ENCODE measurements at regions not wholly inside any gene's neighbourhood (a gene's known extent, or its start where the extent isn't known, plus 50 kb on each side); places are given as distances from the start of the nearest gene placed in this dataset.

DNA sequence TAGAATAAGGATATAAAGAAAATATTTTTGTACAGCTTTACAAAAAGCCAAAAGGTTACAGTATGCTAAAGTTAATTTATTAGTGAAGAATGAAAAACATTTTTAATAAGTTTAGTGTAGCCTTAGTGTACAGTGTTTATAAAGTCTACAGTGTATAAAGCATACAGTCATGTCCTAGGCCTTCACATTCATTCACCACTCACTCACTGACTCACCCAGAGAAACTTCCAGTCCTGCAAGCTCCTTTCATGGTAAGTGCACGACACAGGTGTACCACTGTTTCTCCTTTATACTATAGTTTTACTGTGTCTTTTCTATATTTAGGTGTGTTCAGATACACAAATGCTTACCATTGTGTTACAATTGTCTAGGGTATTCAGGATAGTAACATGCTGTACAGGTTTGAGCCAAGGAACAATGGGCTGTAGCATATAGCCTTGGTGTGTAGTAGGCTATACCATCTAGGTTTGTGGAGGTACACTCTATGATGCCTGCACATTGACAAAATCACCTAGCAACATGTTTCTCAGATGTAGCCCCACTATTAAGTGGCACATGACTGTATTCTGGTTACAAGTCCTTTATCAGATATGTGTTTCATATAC is 197.1 kb upstream of the KBTBD8 start:
- TF ChIP-seq, protein P1, sequence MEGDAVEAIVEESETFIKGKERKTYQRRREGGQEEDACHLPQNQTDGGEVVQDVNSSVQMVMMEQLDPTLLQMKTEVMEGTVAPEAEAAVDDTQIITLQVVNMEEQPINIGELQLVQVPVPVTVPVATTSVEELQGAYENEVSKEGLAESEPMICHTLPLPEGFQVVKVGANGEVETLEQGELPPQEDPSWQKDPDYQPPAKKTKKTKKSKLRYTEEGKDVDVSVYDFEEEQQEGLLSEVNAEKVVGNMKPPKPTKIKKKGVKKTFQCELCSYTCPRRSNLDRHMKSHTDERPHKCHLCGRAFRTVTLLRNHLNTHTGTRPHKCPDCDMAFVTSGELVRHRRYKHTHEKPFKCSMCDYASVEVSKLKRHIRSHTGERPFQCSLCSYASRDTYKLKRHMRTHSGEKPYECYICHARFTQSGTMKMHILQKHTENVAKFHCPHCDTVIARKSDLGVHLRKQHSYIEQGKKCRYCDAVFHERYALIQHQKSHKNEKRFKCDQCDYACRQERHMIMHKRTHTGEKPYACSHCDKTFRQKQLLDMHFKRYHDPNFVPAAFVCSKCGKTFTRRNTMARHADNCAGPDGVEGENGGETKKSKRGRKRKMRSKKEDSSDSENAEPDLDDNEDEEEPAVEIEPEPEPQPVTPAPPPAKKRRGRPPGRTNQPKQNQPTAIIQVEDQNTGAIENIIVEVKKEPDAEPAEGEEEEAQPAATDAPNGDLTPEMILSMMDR (IDR thresholded peaks at IDR 0.05; ENCODE audit: extremely low read depth, low read depth, low read length), result no peak
- H3K4me3 ChIP-seq (ENCODE audit: insufficient read depth, low read length), result no peak overlapping the region
- no peak overlapping the region for H2AFZ ChIP-seq (ENCODE audit: low read length)
- no peaks in the 10 kb centered on the region for H3K9me3 ChIP-seq (ENCODE audit: low read depth, low read length)
- no peaks in the 10 kb centered on the region for H4K20me1 ChIP-seq (ENCODE audit: insufficient read depth, low read length)
- no peak for DNase-seq (ENCODE audit: insufficient read length, low spot score, missing footprints)
- H3K27ac ChIP-seq (ENCODE audit: low read depth, low read length), result no peak overlapping the region
- peaks cover 3% of the 10 kb centered on the region for H3K27me3 ChIP-seq (ENCODE audit: insufficient read depth, low read length)
- H3K4me2 ChIP-seq (ENCODE audit: insufficient read depth, low read length), result no peak overlapping the region
- H3K79me2 ChIP-seq (ENCODE audit: insufficient read depth, low read length), result no peaks in the 10 kb centered on the region
- no peaks in the 10 kb centered on the region for H3K4me1 ChIP-seq (ENCODE audit: insufficient read depth, low read length)
- no peaks in the 10 kb centered on the region for H3K36me3 ChIP-seq (ENCODE audit: insufficient read depth, low read length)

DNA sequence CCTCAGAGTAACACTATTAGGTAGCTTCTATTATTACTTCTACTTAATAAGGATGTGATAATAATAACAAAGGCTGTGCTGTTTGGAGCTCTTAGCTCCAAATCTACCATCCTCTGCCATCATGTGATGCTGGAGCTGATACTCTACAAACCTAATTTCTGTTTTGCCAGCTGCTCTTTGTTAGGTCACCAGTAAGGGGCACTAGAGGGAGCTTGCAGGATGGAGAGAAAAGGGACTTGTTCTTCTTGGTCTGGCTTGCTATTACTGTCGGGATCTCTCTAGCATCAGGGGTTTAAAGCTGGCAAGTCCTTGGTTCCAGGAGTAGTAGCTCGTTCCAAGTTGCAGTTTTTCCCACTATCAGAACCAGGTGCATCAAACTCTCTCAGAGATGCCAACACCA is 194.9 kb upstream of the KBTBD8 start:
- H3K27ac ChIP-seq (ENCODE audit: low read depth, low read length), result no peak overlapping the region
- DNase-seq (ENCODE audit: insufficient read length, low spot score, missing footprints), result no peak
- no peaks in the 10 kb centered on the region for H3K9me3 ChIP-seq (ENCODE audit: low read depth, low read length)
- TF ChIP-seq, protein P1 (IDR thresholded peaks at IDR 0.05; ENCODE audit: extremely low read depth, low read depth, low read length), result no peak
- no peaks in the 10 kb centered on the region for H4K20me1 ChIP-seq (ENCODE audit: insufficient read depth, low read length)
- H3K4me1 ChIP-seq (ENCODE audit: insufficient read depth, low read length), result no peaks in the 10 kb centered on the region
- H2AFZ ChIP-seq (ENCODE audit: low read length), result no peak overlapping the region
- H3K79me2 ChIP-seq (ENCODE audit: insufficient read depth, low read length), result no peaks in the 10 kb centered on the region
- peaks cover 3% of the 10 kb centered on the region for H3K27me3 ChIP-seq (ENCODE audit: insufficient read depth, low read length)
- no peak overlapping the region for H3K4me2 ChIP-seq (ENCODE audit: insufficient read depth, low read length)
- no peak overlapping the region for H3K4me3 ChIP-seq (ENCODE audit: insufficient read depth, low read length)
- H3K36me3 ChIP-seq (ENCODE audit: insufficient read depth, low read length), result no peaks in the 10 kb centered on the region

DNA sequence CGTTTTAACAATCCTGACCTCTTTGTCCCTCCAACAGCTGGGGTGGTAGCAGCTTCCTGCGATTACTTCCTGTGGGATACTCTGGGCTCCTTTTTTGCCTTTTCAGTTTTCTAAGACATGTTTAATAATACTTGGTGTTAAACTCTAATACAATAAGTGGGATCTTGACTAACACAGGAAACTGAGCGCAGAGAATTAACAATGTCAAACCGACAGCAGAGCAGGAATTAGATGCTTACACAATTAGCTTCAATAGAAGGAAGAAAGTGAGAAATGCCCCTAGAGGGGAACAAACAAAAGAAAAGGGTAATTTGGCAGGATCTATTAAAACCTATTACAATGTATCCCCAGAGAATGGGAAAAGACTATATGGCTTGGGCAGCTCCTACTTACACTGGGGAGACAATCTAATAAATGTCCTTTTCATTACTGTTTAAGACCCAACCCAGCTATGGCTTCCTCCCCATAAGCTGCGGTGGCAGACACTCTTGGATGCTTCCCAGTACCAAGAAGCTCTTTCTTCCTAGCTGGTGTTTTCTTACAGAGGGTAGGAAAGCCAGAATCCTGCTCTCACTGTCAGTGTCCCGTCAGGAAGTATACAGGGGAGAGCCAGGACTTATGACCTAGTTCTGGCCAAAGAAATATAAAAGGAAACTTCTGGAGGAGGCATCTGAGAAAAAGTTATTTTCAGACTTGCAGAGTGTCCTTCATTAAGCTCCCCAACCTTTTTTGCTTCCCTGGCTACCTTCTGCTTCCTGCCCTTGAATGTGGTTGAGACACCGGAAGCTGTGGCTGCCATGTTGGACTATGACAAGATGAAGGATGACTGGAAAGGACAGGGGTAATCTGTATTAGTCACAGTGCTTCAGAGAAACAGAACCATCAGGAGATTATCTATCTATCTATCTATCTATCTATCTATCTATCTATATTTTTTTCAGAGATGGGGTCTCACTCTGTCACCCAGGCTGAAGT is 194.1 kb upstream of the KBTBD8 start:
- no peaks in the 10 kb centered on the region for H4K20me1 ChIP-seq (ENCODE audit: insufficient read depth, low read length)

More for the DNA sequence above, 194.1 kb upstream of the KBTBD8 start:
- Histone ChIP-seq H3K36me3 (ENCODE audit: insufficient read depth, low read length) (no peaks in the 10 kb centered on the region), H3K4me3 (ENCODE audit: insufficient read depth, low read length) (no peak overlapping the region), H3K27me3 (ENCODE audit: insufficient read depth, low read length) (peaks cover 3% of the 10 kb centered on the region), H3K4me2 (ENCODE audit: insufficient read depth, low read length) (no peak overlapping the region), H2AFZ (ENCODE audit: low read length) (no peak overlapping the region), H3K27ac (ENCODE audit: low read depth, low read length) (no peak overlapping the region), H3K79me2 (ENCODE audit: insufficient read depth, low read length) (no peaks in the 10 kb centered on the region), H3K9me3 (ENCODE audit: low read depth, low read length) (no peaks in the 10 kb centered on the region), H3K4me1 (ENCODE audit: insufficient read depth, low read length) (no peaks in the 10 kb centered on the region)
- no peak for DNase-seq (ENCODE audit: insufficient read length, low spot score, missing footprints)
- TF ChIP-seq, protein P1 (IDR thresholded peaks at IDR 0.05; ENCODE audit: extremely low read depth, low read depth, low read length), result no peak
